22Rv1 (cell line): ENCODE measurements at regions not wholly inside any gene's neighbourhood (a gene's known extent, or its start where the extent isn't known, plus 50 kb on each side); places are given as distances from the start of the nearest gene placed in this dataset.
"Not testable (repeated sequence)": the region's sequence is repeated elsewhere in the genome, so short reads cannot be mapped to it uniquely, and the experiment has no call there.

Experiments used
- H3K27ac ChIP-seq: fragments of 450-650 bp; 2 replicates; pipeline ENCODE4 v1.5.1; 2017
- CTCF ChIP-seq: fragments of 450-650 bp; IDR thresholded peaks from 2 replicates; pipeline ENCODE4 v1.5.1; 2017; ENCODE audit warnings: mild to moderate bottlenecking
- ZFX ChIP-seq: fragments of 450-650 bp; IDR thresholded peaks from 2 replicates; pipeline ENCODE4 v1.6.1; 2017; ENCODE audit warnings: antibody characterized with exemption, borderline replicate concordance

GRCh38 chr14:53735916-53736315, 220.7 kb downstream of the BMP4 start:
- H3K27ac ChIP-seq: no peak overlapping the region
- TF ChIP-seq ZFX (no peak), CTCF (no peak)

- no peak for TF ChIP-seq CTCF
These were observed 233.4 kb downstream of the BMP4 start for GRCh38 chr14:53723221-53723620.

GRCh38 chr14:53719536-53719935, 237.1 kb downstream of the BMP4 start:
- no peak overlapping the region for H3K27ac ChIP-seq
- TF ChIP-seq ZFX (no peak), CTCF (no peak)

More at GRCh38 chr14:53723221-53723620, 233.4 kb downstream of the BMP4 start:
- H3K27ac ChIP-seq: no peak overlapping the region

GRCh38 chr14:53716578-53716977, 240.0 kb downstream of the BMP4 start:
- no peak overlapping the region for H3K27ac ChIP-seq
- TF ChIP-seq CTCF (no peak), ZFX (no peak)

GRCh38 chr14:53715193-53715721, 241.4 kb downstream of the BMP4 start:
- H3K27ac ChIP-seq: no peak overlapping the region; the same call in 1 of the 2 replicates

GRCh38 chr14:53714495-53715192, 242.0 kb downstream of the BMP4 start:
- no peak overlapping the region; the same call in 1 of the 2 replicates for H3K27ac ChIP-seq
- TF ChIP-seq ZFX (no peak), CTCF (no peak)

More at GRCh38 chr14:53715193-53715721, 241.4 kb downstream of the BMP4 start:
- TF ChIP-seq CTCF: no peak

GRCh38 chr14:53712901-53713300, 243.7 kb downstream of the BMP4 start:
- not testable (repeated sequence) for H3K27ac ChIP-seq

GRCh38 chr14:53711205-53711604, 245.4 kb downstream of the BMP4 start:
- no peak overlapping the region for H3K27ac ChIP-seq
- TF ChIP-seq CTCF (no peak), ZFX (no peak)
